OCI-LY1 (cell line): ENCODE measurements at regions not wholly inside any gene's neighbourhood (a gene's known extent, or its start where the extent isn't known, plus 50 kb on each side); places are given as distances from the start of the nearest gene placed in this dataset.
A peak's percentile ranks its signal among the peaks of the same experiment; 100 is the strongest.

ENCODE experiments used
- H2AFZ ChIP-seq: fragments of 200-600 bp; sonication (generic), shearing (Covaris generic); 2 replicates; pipeline ENCODE4 v1.6.0; 2014; ENCODE audit warnings: antibody characterized with exemption, mild to moderate bottlenecking, low read length
- H3F3A ChIP-seq: fragments of 200-600 bp; sonication (generic), shearing (Covaris generic); 2 replicates; pipeline ENCODE4 v1.6.0; 2014; ENCODE audit warnings: mild to moderate bottlenecking, antibody characterized with exemption, low read length, moderate library complexity; ENCODE audit not compliant: insufficient read depth
- H3K27ac ChIP-seq: fragments of 200-600 bp; sonication (generic); 2 replicates; pipeline ENCODE4 v1.5.1; 2014; ENCODE audit warnings: low read length, mixed run types, mild to moderate bottlenecking, low read depth; ENCODE audit not compliant: poor library complexity, severe bottlenecking
- H3K27me3 ChIP-seq: fragments of 200-600 bp; sonication (generic); 2 replicates; pipeline ENCODE4 v1.6.0; 2014; ENCODE audit warnings: antibody characterized with exemption, mild to moderate bottlenecking, low read length, moderate library complexity; ENCODE audit not compliant: insufficient read depth
- H3K36me3 ChIP-seq: fragments of 200-600 bp; sonication (generic); 2 replicates; pipeline ENCODE4 v1.6.1; 2014; ENCODE audit warnings: mild to moderate bottlenecking, antibody characterized with exemption, low read length, moderate library complexity, mixed read lengths; ENCODE audit not compliant: insufficient read depth
- H3K4me1 ChIP-seq: fragments of 200-600 bp; sonication (generic); 2 replicates; pipeline ENCODE4 v1.5.1; 2014; ENCODE audit warnings: mild to moderate bottlenecking, low read length, moderate library complexity; ENCODE audit not compliant: insufficient read depth, severe bottlenecking
- H3K4me2 ChIP-seq: fragments of 200-600 bp; sonication (generic), shearing (Covaris generic); 2 replicates; pipeline ENCODE4 v1.6.1; 2014; ENCODE audit warnings: low read length
- H3K4me3 ChIP-seq: fragments of 200-600 bp; sonication (generic); 2 replicates; pipeline ENCODE4 v1.5.1; 2014; ENCODE audit warnings: low read length, low read depth, mild to moderate bottlenecking, mixed read lengths; ENCODE audit not compliant: poor library complexity, severe bottlenecking
- H3K79me2 ChIP-seq: fragments of 200-600 bp; shearing (Covaris generic); 2 replicates; pipeline ENCODE4 v1.6.1; 2016; ENCODE audit warnings: mixed run types, low read length, mixed read lengths; ENCODE audit not compliant: insufficient read depth
- H3K9ac ChIP-seq: fragments of 200-600 bp; sonication (generic), shearing (Covaris generic); 2 replicates; pipeline ENCODE4 v1.6.1; 2014; ENCODE audit warnings: mild to moderate bottlenecking, low read length, mixed read lengths
- H3K9me2 ChIP-seq: fragments of 200-600 bp; sonication (generic), shearing (Covaris generic); 2 replicates; pipeline ENCODE4 v1.6.1; 2014; ENCODE audit warnings: low read depth, mild to moderate bottlenecking, low read length, mixed read lengths
- H3K9me3 ChIP-seq: fragments of 200-600 bp; shearing (Covaris generic); 2 replicates; pipeline ENCODE4 v1.6.1; 2014; ENCODE audit warnings: low read length, mixed read lengths
- H4K20me1 ChIP-seq: fragments of 200-600 bp; sonication (generic), shearing (Covaris generic); 2 replicates; pipeline ENCODE4 v1.6.0; 2016; ENCODE audit warnings: mild to moderate bottlenecking, low read length; ENCODE audit not compliant: insufficient read depth
- CTCF ChIP-seq: fragments of 200-600 bp; sonication (generic), shearing (Covaris generic); IDR thresholded peaks from 2 replicates; pipeline ENCODE4 v1.5.1; 2017; ENCODE audit warnings: mild to moderate bottlenecking, antibody characterized with exemption, low read length, moderate library complexity, mixed read lengths
- EZH2 ChIP-seq: fragments of 200-600 bp; sonication (generic), shearing (Covaris generic); IDR thresholded peaks from 2 replicates; pipeline ENCODE4 v1.8.0; 2017; ENCODE audit warnings: borderline replicate concordance, mixed run types, mild to moderate bottlenecking, antibody characterized with exemption, low read length, moderate library complexity, mixed read lengths

- TF ChIP-seq EZH2 (no peak), CTCF (peak; percentile 29; the same call in 1 of the 2 replicates)
- Histone ChIP-seq H2AFZ (no peak overlapping the region), H3K9me2 (no peaks in the 10 kb centered on the region), H3F3A (no peaks in the 10 kb centered on the region), H3K9ac (no peak overlapping the region), H4K20me1 (no peaks in the 10 kb centered on the region), H3K9me3 (no peaks in the 10 kb centered on the region), H3K4me2 (no peak overlapping the region), H3K27me3 (no peaks in the 10 kb centered on the region), H3K79me2 (no peaks in the 10 kb centered on the region), H3K4me1 (no peaks in the 10 kb centered on the region), H3K36me3 (no peaks in the 10 kb centered on the region), H3K27ac (no peak overlapping the region), H3K4me3 (no peak overlapping the region)
Observed at GRCh38 chr11:8318536-8318935, 54.9 kb upstream of the LMO1 start.

GRCh38 chr11:8317159-8317558 is 53.5 kb upstream of the LMO1 start:
- Histone ChIP-seq H3K4me2 (no peak overlapping the region), H3K36me3 (no peaks in the 10 kb centered on the region), H3K27ac (no peak overlapping the region), H3K27me3 (no peaks in the 10 kb centered on the region), H3K9me3 (no peaks in the 10 kb centered on the region), H3K4me3 (no peak overlapping the region), H3K79me2 (no peaks in the 10 kb centered on the region), H3K9me2 (no peaks in the 10 kb centered on the region), H4K20me1 (no peaks in the 10 kb centered on the region), H3F3A (no peaks in the 10 kb centered on the region), H3K4me1 (no peaks in the 10 kb centered on the region), H2AFZ (no peak overlapping the region), H3K9ac (no peak overlapping the region)
- TF ChIP-seq CTCF (no peak), EZH2 (no peak)

GRCh38 chr11:8315954-8316353 is 52.3 kb upstream of the LMO1 start:
- Histone ChIP-seq H2AFZ (no peak overlapping the region), H4K20me1 (no peaks in the 10 kb centered on the region), H3K9me3 (no peaks in the 10 kb centered on the region), H3K4me2 (no peak overlapping the region), H3K4me1 (no peaks in the 10 kb centered on the region), H3K9me2 (no peaks in the 10 kb centered on the region), H3K4me3 (no peak overlapping the region), H3K27me3 (no peaks in the 10 kb centered on the region), H3K9ac (no peak overlapping the region), H3K36me3 (no peaks in the 10 kb centered on the region), H3K27ac (no peak overlapping the region), H3F3A (no peaks in the 10 kb centered on the region), H3K79me2 (no peaks in the 10 kb centered on the region)
- TF ChIP-seq EZH2 (no peak), CTCF (no peak)
